ENCODE measurements at regions not wholly inside any gene's neighbourhood (a gene's known extent, or its start where the extent isn't known, plus 50 kb on each side); places are given as distances from the start of the nearest gene placed in this dataset.
A peak's percentile ranks its signal among the peaks of the same experiment; 100 is the strongest.
"Not testable (repeated sequence)": the region's sequence is repeated elsewhere in the genome, so short reads cannot be mapped to it uniquely, and the experiment has no call there.

- H3K4me3 ChIP-seq (ENCODE audit: low read depth, low read length): no peak overlapping the region
- no peak for DNase-seq (ENCODE audit: low read depth)
- TF ChIP-seq CTCF (conservative IDR thresholded peaks at IDR 0.05; ENCODE audit: low read depth, low read length): no peak
Observed at GRCh38 chr3:159881828-159882309, 106.8 kb upstream of the IL12A start.

- H3K4me3 ChIP-seq (ENCODE audit: low read depth, low read length): no peak overlapping the region
- TF ChIP-seq CTCF (conservative IDR thresholded peaks at IDR 0.05; ENCODE audit: low read depth, low read length): no peak
- no peak for DNase-seq (ENCODE audit: low read depth)
Observed at GRCh38 chr3:159882367-159882766, 106.3 kb upstream of the IL12A start.

GRCh38 chr3:159882790-159883779 lies 105.5 kb upstream of the IL12A start:
- H3K4me3 ChIP-seq (ENCODE audit: low read depth, low read length): no peak overlapping the region
- no peak for DNase-seq (ENCODE audit: low read depth)
- TF ChIP-seq CTCF (conservative IDR thresholded peaks at IDR 0.05; ENCODE audit: low read depth, low read length): no peak

GRCh38 chr3:159884661-159885402 lies 103.8 kb upstream of the IL12A start:
- no peak for DNase-seq (ENCODE audit: low read depth)

GRCh38 chr3:159886050-159886449 lies 102.6 kb upstream of the IL12A start:
- TF ChIP-seq CTCF (conservative IDR thresholded peaks at IDR 0.05; ENCODE audit: low read depth, low read length): no peak
- no peak for DNase-seq (ENCODE audit: low read depth)
- no peak overlapping the region for H3K4me3 ChIP-seq (ENCODE audit: low read depth, low read length)

More at GRCh38 chr3:159884661-159885402, 103.8 kb upstream of the IL12A start:
- peak; percentile 57 for TF ChIP-seq CTCF (conservative IDR thresholded peaks at IDR 0.05; ENCODE audit: low read depth, low read length)
- H3K4me3 ChIP-seq (ENCODE audit: low read depth, low read length): no peak overlapping the region

- not testable (repeated sequence) for H3K4me3 ChIP-seq (ENCODE audit: low read depth, low read length); DNase-seq (ENCODE audit: low read depth)
Observed at GRCh38 chr3:159886530-159886929, 102.1 kb upstream of the IL12A start.

- DNase-seq (ENCODE audit: low read depth): no peak
- no peak for TF ChIP-seq CTCF (conservative IDR thresholded peaks at IDR 0.05; ENCODE audit: low read depth, low read length)
- H3K4me3 ChIP-seq (ENCODE audit: low read depth, low read length): no peak overlapping the region
Observed at GRCh38 chr3:159887168-159887567, 101.5 kb upstream of the IL12A start.
